ENCODE measurements at regions not wholly inside any gene's neighbourhood (a gene's known extent, or its start where the extent isn't known, plus 50 kb on each side); places are given as distances from the start of the nearest gene placed in this dataset.

- TF ChIP-seq EZH2phosphoT487 (IDR thresholded peaks at IDR 0.05; ENCODE audit: insufficient read depth, low read depth) (no peak), EZH2 (IDR thresholded peaks at IDR 0.05; ENCODE audit: insufficient read depth, poor library complexity, severe bottlenecking) (no peak)
Measured at GRCh38 chr5:166758151-166758550, 1533.3 kb upstream of the WWC1 start.
